Karpas-422 (cell line): ENCODE measurements at regions not wholly inside any gene's neighbourhood (a gene's known extent, or its start where the extent isn't known, plus 50 kb on each side); places are given as distances from the start of the nearest gene placed in this dataset.

Experiments
- DNase-seq: peaks from one replicate; pipeline ENCODE4 v3.0.0-alpha.2; 2015
- H2AFZ ChIP-seq: fragments of 200-600 bp; sonication (generic); 2 replicates; pipeline ENCODE4 v1.6.1; 2014; ENCODE audit warnings: antibody characterized with exemption, low read length, mixed read lengths
- H3K27ac ChIP-seq: fragments of 200-600 bp; sonication (generic); 2 replicates; pipeline ENCODE4 v1.5.1; 2014; ENCODE audit warnings: mild to moderate bottlenecking, low read length, moderate library complexity
- H3K27me3 ChIP-seq: fragments of 200-600 bp; sonication (generic); 2 replicates; pipeline ENCODE4 v1.6.1; 2014; ENCODE audit warnings: low read length, mixed read lengths
- H3K36me3 ChIP-seq: fragments of 200-600 bp; sonication (generic); 2 replicates; pipeline ENCODE4 v1.6.1; 2014; ENCODE audit warnings: low read length, mixed read lengths; ENCODE audit not compliant: insufficient read depth
- H3K4me1 ChIP-seq: fragments of 200-600 bp; sonication (generic); 2 replicates; pipeline ENCODE4 v1.6.1; 2014; ENCODE audit warnings: mild to moderate bottlenecking, low read length, mixed read lengths
- H3K4me2 ChIP-seq: fragments of 200-600 bp; sonication (generic); 2 replicates; pipeline ENCODE4 v1.6.1; 2014; ENCODE audit warnings: low read length, low read depth, mild to moderate bottlenecking; ENCODE audit not compliant: poor library complexity, severe bottlenecking
- H3K4me3 ChIP-seq: fragments of 200-600 bp; sonication (generic); 2 replicates; pipeline ENCODE4 v1.5.1; 2014; ENCODE audit warnings: mild to moderate bottlenecking, antibody characterized with exemption, low read length, mixed read lengths
- H3K79me2 ChIP-seq: fragments of 200-600 bp; sonication (generic); 2 replicates; pipeline ENCODE4 v1.6.1; 2014; ENCODE audit warnings: mild to moderate bottlenecking, low read length, mixed read lengths
- H3K9ac ChIP-seq: fragments of 200-600 bp; sonication (generic); 2 replicates; pipeline ENCODE4 v1.6.0; 2014; ENCODE audit warnings: low read length
- H3K9me2 ChIP-seq: fragments of 200-600 bp; sonication (generic), shearing (Covaris generic); replicated peaks from 2 replicates; pipeline ENCODE4 v1.6.0; 2014; ENCODE audit warnings: mild to moderate bottlenecking, low read length, moderate library complexity; ENCODE audit not compliant: insufficient read depth
- H3K9me3 ChIP-seq: fragments of 300-700, 200-600 bp; sonication (generic); 2 replicates; pipeline ENCODE4 v1.6.1; 2014; ENCODE audit warnings: low read length, mixed read lengths
- H4K20me1 ChIP-seq: fragments of 200-600 bp; sonication (generic); 2 replicates; pipeline ENCODE4 v1.6.1; 2014; ENCODE audit warnings: mild to moderate bottlenecking, antibody characterized with exemption, low read length, low read depth; ENCODE audit not compliant: insufficient read depth

- no peaks in the 10 kb centered on the region for H3K9me3 ChIP-seq
- no peak overlapping the region for H3K4me2 ChIP-seq
- no peaks in the 10 kb centered on the region for H3K27me3 ChIP-seq
- H3K79me2 ChIP-seq, result no peaks in the 10 kb centered on the region
- no peak overlapping the region for H3K9ac ChIP-seq
- no peak overlapping the region for H3K27ac ChIP-seq
- no peaks in the 10 kb centered on the region for H4K20me1 ChIP-seq
- no peak overlapping the region for H2AFZ ChIP-seq
- no peak overlapping the region for H3K4me3 ChIP-seq
- DNase-seq, result no peak
- no peaks in the 10 kb centered on the region for H3K36me3 ChIP-seq
- 0 out of 2 replicates have a peak, but pooled peaks cover 3% of the 10 kb centered on the region for H3K9me2 ChIP-seq
- no peaks in the 10 kb centered on the region for H3K4me1 ChIP-seq
Measured at GRCh38 chr1:168920456-168921094, 185.9 kb upstream of the ATP1B1 start.

- no peak overlapping the region for H3K9ac ChIP-seq
- no peaks in the 10 kb centered on the region for H3K9me3 ChIP-seq
- H3K4me2 ChIP-seq, result peak overlapping the region; percentile 30
- H3K27ac ChIP-seq, result no peak overlapping the region
- H3K27me3 ChIP-seq, result no peaks in the 10 kb centered on the region
- no peaks in the 10 kb centered on the region for H4K20me1 ChIP-seq
- 0 out of 2 replicates have a peak, but pooled peaks cover 3% of the 10 kb centered on the region for H3K9me2 ChIP-seq
- no peaks in the 10 kb centered on the region for H3K36me3 ChIP-seq
- no peaks in the 10 kb centered on the region for H3K79me2 ChIP-seq
- H3K4me1 ChIP-seq, result no peaks in the 10 kb centered on the region
- no peak for DNase-seq
- 0 out of 2 replicates have a peak overlapping the region, but pooled peaks have one; percentile 33 for H3K4me3 ChIP-seq
- H2AFZ ChIP-seq, result peak overlapping the region; percentile 63; the same call in 1 of the 2 replicates
Measured at GRCh38 chr1:168921629-168922028, 184.9 kb upstream of the ATP1B1 start.

DNA sequence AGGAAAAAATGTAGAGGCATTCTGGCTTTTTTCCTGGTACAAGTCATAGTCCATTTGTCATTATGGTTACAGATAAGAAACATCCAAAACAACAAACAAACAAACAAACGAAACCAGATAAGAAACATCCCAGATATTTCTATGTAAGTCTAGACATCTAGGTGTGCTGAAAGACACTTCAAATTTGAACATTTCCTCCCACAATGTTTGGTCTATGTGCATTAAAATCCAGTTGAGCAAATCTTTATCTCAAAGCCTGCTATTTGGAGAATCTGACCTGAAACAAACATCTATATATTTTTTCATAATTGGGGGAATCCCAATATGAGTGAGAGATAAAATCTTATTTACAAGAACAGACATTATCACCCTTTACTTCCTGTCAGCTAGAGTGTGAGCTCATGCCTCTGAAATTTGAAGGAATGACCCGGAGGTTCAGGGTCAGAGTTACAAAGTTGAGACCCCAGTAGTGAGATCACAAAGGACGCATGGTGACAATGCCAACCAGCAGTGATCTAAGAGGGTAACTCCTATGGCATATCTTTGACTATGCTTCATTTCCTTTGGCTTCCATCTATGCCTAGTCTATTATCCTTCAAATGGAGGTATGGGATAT lies 182.9 kb upstream of the ATP1B1 start:
- no peak overlapping the region for H3K4me2 ChIP-seq
- H3K9me3 ChIP-seq, result no peaks in the 10 kb centered on the region
- H4K20me1 ChIP-seq, result no peaks in the 10 kb centered on the region
- H3K4me3 ChIP-seq, result no peak overlapping the region
- no peak for DNase-seq
- H3K4me1 ChIP-seq, result no peaks in the 10 kb centered on the region
- H3K36me3 ChIP-seq, result no peaks in the 10 kb centered on the region
- H3K79me2 ChIP-seq, result no peaks in the 10 kb centered on the region
- H2AFZ ChIP-seq, result no peak overlapping the region
- no peaks in the 10 kb centered on the region for H3K27me3 ChIP-seq
- H3K9me2 ChIP-seq, result 0 out of 2 replicates have a peak, but pooled peaks cover 3% of the 10 kb centered on the region
- no peak overlapping the region for H3K27ac ChIP-seq
- H3K9ac ChIP-seq, result no peak overlapping the region

DNA sequence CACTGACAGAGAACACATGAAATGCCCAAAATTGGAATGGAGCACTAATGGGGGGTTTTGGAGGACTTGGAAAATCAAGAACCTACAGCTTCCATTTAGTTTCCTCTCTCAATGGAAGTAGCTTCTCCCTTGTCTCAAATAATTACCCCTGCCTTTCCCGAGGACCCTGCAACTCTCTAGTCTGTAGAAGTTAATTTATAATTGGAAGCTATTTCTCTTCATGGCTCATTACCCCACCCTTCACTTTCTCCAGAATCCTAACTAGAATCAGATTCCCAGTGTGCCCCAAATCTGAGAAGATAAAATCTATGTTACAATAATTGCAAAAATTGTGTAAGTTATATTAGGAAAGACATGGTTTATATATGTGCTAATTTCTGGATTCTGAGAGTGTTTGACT lies 181.5 kb upstream of the ATP1B1 start:
- no peak overlapping the region for H3K4me2 ChIP-seq
- no peaks in the 10 kb centered on the region for H3K9me3 ChIP-seq
- 0 out of 2 replicates have a peak, but pooled peaks cover 3% of the 10 kb centered on the region for H3K9me2 ChIP-seq
- no peaks in the 10 kb centered on the region for H3K79me2 ChIP-seq
- H3K4me1 ChIP-seq, result no peaks in the 10 kb centered on the region
- no peak overlapping the region for H2AFZ ChIP-seq
- no peak overlapping the region for H3K9ac ChIP-seq
- no peaks in the 10 kb centered on the region for H3K36me3 ChIP-seq
- no peak for DNase-seq
- H3K27me3 ChIP-seq, result no peaks in the 10 kb centered on the region
- H3K27ac ChIP-seq, result no peak overlapping the region
- H4K20me1 ChIP-seq, result no peaks in the 10 kb centered on the region
- no peak overlapping the region for H3K4me3 ChIP-seq

GRCh38 chr1:168926236-168926635 lies 180.3 kb upstream of the ATP1B1 start:
- no peaks in the 10 kb centered on the region for H4K20me1 ChIP-seq
- no peaks in the 10 kb centered on the region for H3K36me3 ChIP-seq
- no peaks in the 10 kb centered on the region for H3K9me3 ChIP-seq
- no peaks in the 10 kb centered on the region for H3K27me3 ChIP-seq
- no peak overlapping the region for H3K27ac ChIP-seq
- no peaks in the 10 kb centered on the region for H3K4me1 ChIP-seq
- no peaks in the 10 kb centered on the region for H3K79me2 ChIP-seq
- H2AFZ ChIP-seq, result no peak overlapping the region
- DNase-seq, result no peak
- H3K4me2 ChIP-seq, result no peak overlapping the region
- no peak overlapping the region for H3K4me3 ChIP-seq
- 0 out of 2 replicates have a peak, but pooled peaks cover 3% of the 10 kb centered on the region for H3K9me2 ChIP-seq
- H3K9ac ChIP-seq, result no peak overlapping the region

DNA sequence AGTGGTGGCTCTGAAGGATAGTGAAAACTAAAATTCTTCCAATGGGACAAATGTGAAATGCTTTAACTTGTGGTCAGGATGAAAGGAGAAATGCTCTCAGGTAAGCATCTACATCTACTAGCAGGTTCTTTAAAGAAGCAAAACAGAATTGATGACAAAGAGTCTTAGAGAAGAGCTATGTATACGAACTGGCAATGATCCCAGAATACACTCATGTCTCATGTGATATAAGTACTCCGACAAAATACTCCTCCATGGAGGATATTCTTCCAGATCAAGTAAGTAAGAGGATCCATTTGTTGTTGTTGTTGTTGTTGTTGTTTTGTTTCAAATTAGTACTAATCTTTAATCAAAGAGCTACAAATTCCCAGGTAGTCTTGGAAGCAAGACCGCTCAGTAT lies 174.0 kb upstream of the ATP1B1 start:
- Histone ChIP-seq H3K9ac (no peak overlapping the region), H4K20me1 (no peaks in the 10 kb centered on the region), H3K9me3 (no peaks in the 10 kb centered on the region), H3K27me3 (no peaks in the 10 kb centered on the region), H2AFZ (no peak overlapping the region), H3K79me2 (no peaks in the 10 kb centered on the region), H3K4me3 (no peak overlapping the region), H3K4me2 (no peak overlapping the region), H3K9me2 (no peaks in the 10 kb centered on the region), H3K36me3 (no peaks in the 10 kb centered on the region), H3K27ac (no peak overlapping the region), H3K4me1 (no peaks in the 10 kb centered on the region)
- no peak for DNase-seq

GRCh38 chr1:168933141-168933805 lies 173.2 kb upstream of the ATP1B1 start:
- no peaks in the 10 kb centered on the region for H3K4me1 ChIP-seq

GRCh38 chr1:168939110-168939946 lies 167.2 kb upstream of the ATP1B1 start:
- Histone ChIP-seq H2AFZ (no peak overlapping the region), H3K79me2 (no peaks in the 10 kb centered on the region), H3K4me1 (no peaks in the 10 kb centered on the region), H4K20me1 (no peaks in the 10 kb centered on the region), H3K9ac (no peak overlapping the region), H3K36me3 (no peaks in the 10 kb centered on the region), H3K27ac (no peak overlapping the region), H3K9me2 (no peaks in the 10 kb centered on the region), H3K9me3 (no peaks in the 10 kb centered on the region), H3K4me3 (no peak overlapping the region), H3K4me2 (no peak overlapping the region), H3K27me3 (no peaks in the 10 kb centered on the region)
- DNase-seq, result no peak

More at GRCh38 chr1:168933141-168933805, 173.2 kb upstream of the ATP1B1 start:
- no peaks in the 10 kb centered on the region for H3K9me3 ChIP-seq
- no peak overlapping the region for H3K4me3 ChIP-seq
- no peaks in the 10 kb centered on the region for H3K27me3 ChIP-seq
- H3K27ac ChIP-seq, result no peak overlapping the region
- H3K36me3 ChIP-seq, result no peaks in the 10 kb centered on the region
- no peak overlapping the region for H2AFZ ChIP-seq
- H3K9ac ChIP-seq, result no peak overlapping the region
- DNase-seq, result no peak
- no peaks in the 10 kb centered on the region for H3K9me2 ChIP-seq
- no peaks in the 10 kb centered on the region for H3K79me2 ChIP-seq
- no peaks in the 10 kb centered on the region for H4K20me1 ChIP-seq
- no peak overlapping the region for H3K4me2 ChIP-seq
